ENCODE measurements at regions not wholly inside any gene's neighbourhood (a gene's known extent, or its start where the extent isn't known, plus 50 kb on each side); places are given as distances from the start of the nearest gene placed in this dataset.

GRCh38 chr12:113734503-113734902, 231.6 kb downstream of the RBM19 start:
- Histone ChIP-seq H3K9me3 (ENCODE audit: control insufficient read depth, insufficient read depth, low read depth, low read length) (no peaks in the 10 kb centered on the region), H3K4me1 (ENCODE audit: control insufficient read depth, insufficient read depth, low read length) (no peaks in the 10 kb centered on the region), H3K4me3 (ENCODE audit: low read depth, low read length) (no peak overlapping the region), H3K27ac (ENCODE audit: extremely low read depth, low read depth, low read length) (no peak overlapping the region), H3K36me3 (ENCODE audit: control insufficient read depth in 2 of 2, insufficient read depth in 1 of 2, low read length in 2 of 2) (no peaks in the 10 kb centered on the region)
- ChIA-PET CTCF (no interaction called here), POLR2A (no interaction called here)
- no peak for TF ChIP-seq AEBP2 (tag by site-specific recombination; IDR thresholded peaks at IDR 0.05; ENCODE audit: borderline replicate concordance)
- TF ChIP-seq ZNF24 (tag by site-specific recombination; IDR thresholded peaks at IDR 0.05), result no peak
- no peak for TF ChIP-seq ZNF426 (tag by site-specific recombination; IDR thresholded peaks at IDR 0.05)
- TF ChIP-seq ZNF747 (tag by site-specific recombination; IDR thresholded peaks at IDR 0.05), result no peak
- TF ChIP-seq ZNF157 (tag by site-specific recombination; IDR thresholded peaks at IDR 0.05), result no peak
- TF ChIP-seq ZNF184 (tag by site-specific recombination; IDR thresholded peaks at IDR 0.05), result no peak
- TF ChIP-seq ZNF645 (tag by site-specific recombination; IDR thresholded peaks at IDR 0.05), result no peak
- no peak for TF ChIP-seq ZNF596 (tag by site-specific recombination; IDR thresholded peaks at IDR 0.05)
- no peak for TF ChIP-seq HIC1 (tag by site-specific recombination; IDR thresholded peaks at IDR 0.05)
- no peak for TF ChIP-seq ZNF221 (tag by site-specific recombination; IDR thresholded peaks at IDR 0.05; ENCODE audit: borderline replicate concordance)
- TF ChIP-seq ZNF311 (tag by site-specific recombination; IDR thresholded peaks at IDR 0.05; ENCODE audit: borderline replicate concordance), result no peak
- TF ChIP-seq ZNF704 (tag by site-specific recombination; IDR thresholded peaks at IDR 0.05), result no peak
- TF ChIP-seq MYNN (tag by site-specific recombination; IDR thresholded peaks at IDR 0.05; ENCODE audit: borderline replicate concordance), result no peak
- TF ChIP-seq ZNF518A (tag by site-specific recombination; conservative IDR thresholded peaks at IDR 0.05; ENCODE audit: low read depth), result no peak
- TF ChIP-seq ZNF214 (tag by site-specific recombination; IDR thresholded peaks at IDR 0.05; ENCODE audit: borderline replicate concordance), result no peak

Measured in HEK293 (cell line).